ENCODE measurements at regions not wholly inside any gene's neighbourhood (a gene's known extent, or its start where the extent isn't known, plus 50 kb on each side); places are given as distances from the start of the nearest gene placed in this dataset.

GRCh38 chr6:56399672-56400263 is 152.4 kb upstream of the COL21A1 start (continued):
- TF ChIP-seq, protein P1, sequence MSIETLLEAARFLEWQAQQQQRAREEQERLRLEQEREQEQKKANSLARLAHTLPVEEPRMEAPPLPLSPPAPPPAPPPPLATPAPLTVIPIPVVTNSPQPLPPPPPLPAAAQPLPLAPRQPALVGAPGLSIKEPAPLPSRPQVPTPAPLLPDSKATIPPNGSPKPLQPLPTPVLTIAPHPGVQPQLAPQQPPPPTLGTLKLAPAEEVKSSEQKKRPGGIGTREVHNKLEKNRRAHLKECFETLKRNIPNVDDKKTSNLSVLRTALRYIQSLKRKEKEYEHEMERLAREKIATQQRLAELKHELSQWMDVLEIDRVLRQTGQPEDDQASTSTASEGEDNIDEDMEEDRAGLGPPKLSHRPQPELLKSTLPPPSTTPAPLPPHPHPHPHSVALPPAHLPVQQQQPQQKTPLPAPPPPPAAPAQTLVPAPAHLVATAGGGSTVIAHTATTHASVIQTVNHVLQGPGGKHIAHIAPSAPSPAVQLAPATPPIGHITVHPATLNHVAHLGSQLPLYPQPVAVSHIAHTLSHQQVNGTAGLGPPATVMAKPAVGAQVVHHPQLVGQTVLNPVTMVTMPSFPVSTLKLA (IDR thresholded peaks at IDR 0.05) = no peak
- TF ChIP-seq, protein P2, sequence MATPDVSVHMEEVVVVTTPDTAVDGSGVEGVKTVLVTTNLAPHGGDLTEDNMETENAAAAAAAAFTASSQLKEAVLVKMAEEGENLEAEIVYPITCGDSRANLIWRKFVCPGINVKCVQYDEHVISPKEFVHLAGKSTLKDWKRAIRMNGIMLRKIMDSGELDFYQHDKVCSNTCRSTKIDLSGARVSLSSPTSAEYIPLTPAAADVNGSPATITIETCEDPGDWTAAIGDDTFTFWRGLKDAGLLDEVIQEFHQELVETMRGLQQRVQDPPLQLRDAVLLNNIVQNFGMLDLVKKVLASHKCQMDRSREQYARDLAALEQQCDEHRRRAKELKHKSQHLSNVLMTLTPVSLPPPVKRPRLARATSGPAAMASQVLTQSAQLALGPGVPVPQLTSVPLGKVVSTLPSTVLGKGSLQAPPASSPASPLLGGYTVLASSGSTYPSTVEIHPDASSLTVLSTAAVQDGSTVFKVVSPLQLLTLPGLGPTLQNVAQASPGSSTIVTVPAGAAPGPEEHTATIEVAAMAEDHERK (CRISPR knock-in tag; IDR thresholded peaks at IDR 0.05; ENCODE audit: low read depth) = no peak
- TF ChIP-seq ZNF256 (CRISPR knock-in tag; conservative IDR thresholded peaks at IDR 0.05) (no peak; the same call in 1 of the 2 replicates), ZNF260 (CRISPR knock-in tag; IDR thresholded peaks at IDR 0.05; ENCODE audit: borderline replicate concordance, low read depth) (no peak), NR2C2 (CRISPR knock-in tag; IDR thresholded peaks at IDR 0.05; ENCODE audit: borderline replicate concordance) (peak; percentile 31; the same call in 1 of the 2 replicates), RXRA (CRISPR knock-in tag; IDR thresholded peaks at IDR 0.05) (peak; percentile 95), ZBTB21 (CRISPR knock-in tag; IDR thresholded peaks at IDR 0.05) (no peak), NCOR1 (IDR thresholded peaks at IDR 0.05; ENCODE audit: borderline replicate concordance, low read length) (peak; percentile 99), HOXA3 (CRISPR knock-in tag; IDR thresholded peaks at IDR 0.05) (peak; percentile 77), ZMAT3 (CRISPR knock-in tag; conservative IDR thresholded peaks at IDR 0.05) (peak; percentile 89), HOXA7 (CRISPR knock-in tag; IDR thresholded peaks at IDR 0.05) (no peak), ZNF709 (CRISPR knock-in tag; IDR thresholded peaks at IDR 0.05) (peak; percentile 26; the same call in 1 of the 2 replicates), ZNF672 (CRISPR knock-in tag; IDR thresholded peaks at IDR 0.05) (no peak), RBM39 (IDR thresholded peaks at IDR 0.05; ENCODE audit: low read depth, low read length, poor library complexity, severe bottlenecking) (no peak), KLF12 (CRISPR knock-in tag; IDR thresholded peaks at IDR 0.05; ENCODE audit: borderline replicate concordance) (peak; percentile 33; the same call in 1 of the 2 replicates), ZNF10 (CRISPR knock-in tag; IDR thresholded peaks at IDR 0.05; ENCODE audit: borderline replicate concordance, low read depth) (no peak), CC2D1A (CRISPR knock-in tag; IDR thresholded peaks at IDR 0.05) (no peak), RXRB (CRISPR knock-in tag; IDR thresholded peaks at IDR 0.05; ENCODE audit: borderline replicate concordance) (peak; percentile 96), GATAD1 (CRISPR knock-in tag; IDR thresholded peaks at IDR 0.05) (0 out of 2 replicates have a peak, but pooled peaks have one; percentile 23), ZNF136 (CRISPR knock-in tag; IDR thresholded peaks at IDR 0.05; ENCODE audit: low read depth) (no peak), MEIS1 (CRISPR knock-in tag; IDR thresholded peaks at IDR 0.05; ENCODE audit: borderline replicate concordance) (peak; percentile 29; the same call in 1 of the 2 replicates), ZSCAN20 (CRISPR knock-in tag; IDR thresholded peaks at IDR 0.05; ENCODE audit: borderline replicate concordance) (no peak), CBX1 (IDR thresholded peaks at IDR 0.05; ENCODE audit: low read depth) (peak; percentile 69), CBX2 (IDR thresholded peaks at IDR 0.05; ENCODE audit: low read depth, low read length) (no peak), CBX2 (CRISPR knock-in tag; IDR thresholded peaks at IDR 0.05; ENCODE audit: low read depth) (no peak), RFX3 (CRISPR knock-in tag; IDR thresholded peaks at IDR 0.05) (no peak), HIVEP1 (CRISPR knock-in tag; IDR thresholded peaks at IDR 0.05) (no peak)
- TF ChIP-seq, protein P3, sequence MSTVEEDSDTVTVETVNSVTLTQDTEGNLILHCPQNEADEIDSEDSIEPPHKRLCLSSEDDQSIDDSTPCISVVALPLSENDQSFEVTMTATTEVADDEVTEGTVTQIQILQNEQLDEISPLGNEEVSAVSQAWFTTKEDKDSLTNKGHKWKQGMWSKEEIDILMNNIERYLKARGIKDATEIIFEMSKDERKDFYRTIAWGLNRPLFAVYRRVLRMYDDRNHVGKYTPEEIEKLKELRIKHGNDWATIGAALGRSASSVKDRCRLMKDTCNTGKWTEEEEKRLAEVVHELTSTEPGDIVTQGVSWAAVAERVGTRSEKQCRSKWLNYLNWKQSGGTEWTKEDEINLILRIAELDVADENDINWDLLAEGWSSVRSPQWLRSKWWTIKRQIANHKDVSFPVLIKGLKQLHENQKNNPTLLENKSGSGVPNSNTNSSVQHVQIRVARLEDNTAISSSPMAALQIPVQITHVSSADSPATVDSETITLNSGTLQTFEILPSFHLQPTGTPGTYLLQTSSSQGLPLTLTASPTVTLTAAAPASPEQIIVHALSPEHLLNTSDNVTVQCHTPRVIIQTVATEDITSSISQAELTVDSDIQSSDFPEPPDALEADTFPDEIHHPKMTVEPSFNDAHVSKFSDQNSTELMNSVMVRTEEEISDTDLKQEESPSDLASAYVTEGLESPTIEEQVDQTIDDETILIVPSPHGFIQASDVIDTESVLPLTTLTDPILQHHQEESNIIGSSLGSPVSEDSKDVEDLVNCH (CRISPR knock-in tag; IDR thresholded peaks at IDR 0.05) = no peak

Data from HepG2 (cell line).